ENCODE measurements at regions not wholly inside any gene's neighbourhood (a gene's known extent, or its start where the extent isn't known, plus 50 kb on each side); places are given as distances from the start of the nearest gene placed in this dataset.

DNA sequence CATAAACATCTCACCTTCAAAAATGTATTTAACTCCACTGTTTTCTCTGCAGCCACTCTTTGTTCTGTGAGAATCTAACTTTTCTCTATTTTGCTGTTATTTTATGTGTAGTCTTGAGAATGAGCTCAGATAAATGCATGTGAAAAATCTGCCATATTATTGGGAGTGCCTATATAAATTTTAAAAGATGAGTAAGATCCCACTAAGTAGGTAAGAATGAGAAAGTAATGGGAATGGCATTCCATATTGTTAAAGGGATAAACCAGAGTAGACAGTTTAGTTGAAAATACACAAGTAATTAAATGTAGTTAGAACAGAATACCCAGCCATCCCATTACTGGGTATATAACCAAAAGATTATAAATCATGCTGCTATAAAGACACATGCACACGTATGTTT lies 817.2 kb downstream of the FAM181B start:
- H3K4me3 Mint-ChIP-seq (ENCODE audit: low read depth) = no peak overlapping the region
- H3K27me3 Mint-ChIP-seq = no peaks in the 10 kb centered on the region
- no peak overlapping the region for H3K27ac Mint-ChIP-seq
- TF ChIP-seq, protein P1, sequence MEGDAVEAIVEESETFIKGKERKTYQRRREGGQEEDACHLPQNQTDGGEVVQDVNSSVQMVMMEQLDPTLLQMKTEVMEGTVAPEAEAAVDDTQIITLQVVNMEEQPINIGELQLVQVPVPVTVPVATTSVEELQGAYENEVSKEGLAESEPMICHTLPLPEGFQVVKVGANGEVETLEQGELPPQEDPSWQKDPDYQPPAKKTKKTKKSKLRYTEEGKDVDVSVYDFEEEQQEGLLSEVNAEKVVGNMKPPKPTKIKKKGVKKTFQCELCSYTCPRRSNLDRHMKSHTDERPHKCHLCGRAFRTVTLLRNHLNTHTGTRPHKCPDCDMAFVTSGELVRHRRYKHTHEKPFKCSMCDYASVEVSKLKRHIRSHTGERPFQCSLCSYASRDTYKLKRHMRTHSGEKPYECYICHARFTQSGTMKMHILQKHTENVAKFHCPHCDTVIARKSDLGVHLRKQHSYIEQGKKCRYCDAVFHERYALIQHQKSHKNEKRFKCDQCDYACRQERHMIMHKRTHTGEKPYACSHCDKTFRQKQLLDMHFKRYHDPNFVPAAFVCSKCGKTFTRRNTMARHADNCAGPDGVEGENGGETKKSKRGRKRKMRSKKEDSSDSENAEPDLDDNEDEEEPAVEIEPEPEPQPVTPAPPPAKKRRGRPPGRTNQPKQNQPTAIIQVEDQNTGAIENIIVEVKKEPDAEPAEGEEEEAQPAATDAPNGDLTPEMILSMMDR (IDR thresholded peaks at IDR 0.05; ENCODE audit: unreplicated experiment) = no peak
- H3K4me1 Mint-ChIP-seq (ENCODE audit: low read depth) = no peaks in the 10 kb centered on the region
- no peak for DNase-seq (ENCODE audit: low spot score, unreplicated experiment)
- no peaks in the 10 kb centered on the region for H3K36me3 Mint-ChIP-seq (ENCODE audit: insufficient read depth)
- no peaks in the 10 kb centered on the region for H3K9me3 Mint-ChIP-seq (ENCODE audit: low read depth)

DNA sequence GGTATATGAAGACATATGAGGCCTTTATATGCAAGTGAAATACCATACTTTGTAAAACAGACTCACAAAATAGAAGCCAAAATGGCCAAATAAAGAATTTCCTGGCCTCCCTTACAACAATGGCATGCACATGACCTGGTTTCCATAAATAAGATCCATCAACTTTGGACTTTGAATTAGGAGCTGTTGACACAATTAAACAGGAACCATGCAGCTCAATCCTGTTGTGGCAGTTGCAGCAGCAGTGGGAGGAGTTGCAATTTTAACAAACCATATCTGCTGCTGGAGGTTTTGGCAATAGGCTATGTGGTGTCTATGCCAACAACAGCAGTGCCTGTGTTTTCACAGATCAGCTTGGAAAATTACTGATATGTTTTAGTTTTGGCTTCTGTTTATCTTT lies 818.6 kb downstream of the FAM181B start:
- Mint-ChIP-seq H3K9me3 (ENCODE audit: low read depth) (no peaks in the 10 kb centered on the region), H3K27ac (no peak overlapping the region), H3K36me3 (ENCODE audit: insufficient read depth) (no peaks in the 10 kb centered on the region), H3K27me3 (no peaks in the 10 kb centered on the region), H3K4me1 (ENCODE audit: low read depth) (no peaks in the 10 kb centered on the region), H3K4me3 (ENCODE audit: low read depth) (no peak overlapping the region)
- TF ChIP-seq, protein P1 (IDR thresholded peaks at IDR 0.05; ENCODE audit: unreplicated experiment) = no peak
- DNase-seq (ENCODE audit: low spot score, unreplicated experiment) = no peak

DNA sequence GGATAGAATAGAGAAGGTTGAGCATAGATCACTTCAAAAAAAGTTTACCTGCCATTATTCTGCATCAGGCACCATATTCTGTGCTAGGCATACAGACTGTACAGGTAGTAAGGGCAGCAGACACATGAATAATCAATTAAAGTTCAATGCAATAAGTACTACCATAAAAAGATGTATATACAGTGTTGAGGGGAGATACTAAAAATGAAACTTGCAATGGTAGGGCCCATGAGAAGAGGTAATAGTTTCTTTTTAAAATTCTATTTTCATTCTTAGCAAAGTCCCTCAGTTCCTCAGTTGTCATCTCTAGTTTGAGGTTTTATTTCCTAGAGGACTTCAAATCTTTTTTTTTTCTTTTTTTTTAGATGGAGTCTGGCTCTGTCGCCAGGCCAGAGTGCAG lies 819.9 kb downstream of the FAM181B start:
- Mint-ChIP-seq H3K36me3 (ENCODE audit: insufficient read depth) (no peaks in the 10 kb centered on the region), H3K9me3 (ENCODE audit: low read depth) (no peaks in the 10 kb centered on the region), H3K27me3 (no peaks in the 10 kb centered on the region), H3K27ac (no peak overlapping the region), H3K4me3 (ENCODE audit: low read depth) (no peak overlapping the region), H3K4me1 (ENCODE audit: low read depth) (no peaks in the 10 kb centered on the region)
- DNase-seq (ENCODE audit: low spot score, unreplicated experiment) = no peak
- TF ChIP-seq, protein P1 (IDR thresholded peaks at IDR 0.05; ENCODE audit: unreplicated experiment) = no peak

DNA sequence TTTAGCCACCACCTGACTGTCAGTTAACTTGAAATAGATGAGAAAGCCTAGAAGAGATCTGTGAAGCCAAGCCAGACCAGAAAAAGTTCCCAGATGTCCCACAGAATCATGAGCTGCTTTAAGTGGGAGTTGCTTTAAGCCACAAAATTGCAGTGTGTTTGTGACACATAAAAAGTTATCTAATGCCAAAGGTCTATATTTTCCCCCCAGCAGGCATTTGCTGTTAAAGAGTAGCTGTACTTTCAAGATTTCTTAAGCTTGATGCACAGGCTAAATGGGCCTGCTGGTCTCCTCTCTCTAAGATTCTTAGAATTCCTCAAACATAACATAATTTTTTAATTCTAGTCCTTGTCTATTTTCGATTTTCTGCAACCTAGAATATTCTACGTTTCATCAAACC lies 825.7 kb downstream of the FAM181B start:
- H3K27me3 Mint-ChIP-seq = no peaks in the 10 kb centered on the region
- TF ChIP-seq, protein P1 (IDR thresholded peaks at IDR 0.05; ENCODE audit: unreplicated experiment) = no peak
- H3K9me3 Mint-ChIP-seq (ENCODE audit: low read depth) = no peaks in the 10 kb centered on the region
- no peak for DNase-seq (ENCODE audit: low spot score, unreplicated experiment)
- no peaks in the 10 kb centered on the region for H3K36me3 Mint-ChIP-seq (ENCODE audit: insufficient read depth)
- no peak overlapping the region for H3K4me3 Mint-ChIP-seq (ENCODE audit: low read depth)
- H3K4me1 Mint-ChIP-seq (ENCODE audit: low read depth) = no peaks in the 10 kb centered on the region
- H3K27ac Mint-ChIP-seq = no peak overlapping the region

DNA sequence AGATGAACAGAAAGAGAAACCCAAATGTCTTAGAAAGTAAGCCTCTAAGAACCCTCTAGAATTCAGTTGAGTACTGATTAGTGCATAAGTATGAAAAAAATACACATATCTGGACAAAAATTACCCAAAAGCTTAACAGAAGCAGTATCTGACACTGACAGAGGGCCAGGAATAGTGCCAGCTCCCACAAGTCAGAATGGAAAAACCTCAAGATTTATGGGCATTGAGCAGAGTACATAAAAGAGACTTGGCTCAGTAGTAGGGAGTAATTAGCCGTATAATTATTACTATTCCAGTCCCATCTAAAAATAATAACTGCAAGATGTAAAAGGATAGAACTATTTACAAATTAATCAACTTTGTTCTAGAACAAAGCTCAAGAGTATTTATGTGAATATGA lies 834.5 kb downstream of the FAM181B start:
- H3K9me3 Mint-ChIP-seq (ENCODE audit: low read depth) = peaks cover 6% of the 10 kb centered on the region
- TF ChIP-seq, protein P1 (IDR thresholded peaks at IDR 0.05; ENCODE audit: unreplicated experiment) = no peak
- no peaks in the 10 kb centered on the region for H3K36me3 Mint-ChIP-seq (ENCODE audit: insufficient read depth)
- no peak overlapping the region for H3K4me3 Mint-ChIP-seq (ENCODE audit: low read depth)
- no peaks in the 10 kb centered on the region for H3K27me3 Mint-ChIP-seq
- no peaks in the 10 kb centered on the region for H3K4me1 Mint-ChIP-seq (ENCODE audit: low read depth)
- no peak overlapping the region for H3K27ac Mint-ChIP-seq
- no peak for DNase-seq (ENCODE audit: low spot score, unreplicated experiment)

Data from progenitor cell of endocrine pancreas (in vitro differentiated cells).